Left ventricle myocardium superior (tissue), 1 donor: ENCODE measurements at regions not wholly inside any gene's neighbourhood (a gene's known extent, or its start where the extent isn't known, plus 50 kb on each side); places are given as distances from the start of the nearest gene placed in this dataset.

Experiments
- ATAC-seq: fragments of 200-7000 bp; cut with Tn5 transposase; one replicate; pipeline ENCODE4 v1.9.1; 2020; ENCODE audit warnings: mild to moderate bottlenecking, moderate library complexity
- DNase-seq: peaks from one replicate; pipeline ENCODE4 v3.0.0-alpha.2; 2020
- intact Hi-C: fragments of 100-400 bp; cut with micrococcal nuclease; formaldehyde crosslinking; loops from one replicate; pipeline ENCODE4 v1.11.0; 2022
- donor health status: DM: no; HTN: yes; CAD: no; lungs with severe emphysema.

- DNase-seq (no peak), ATAC-seq (no peak)
- intact Hi-C loops = no loop called here
Measured at GRCh38 chrX:9252182-9252581, 212.7 kb upstream of the TBL1X start.

- intact Hi-C loops = no loop called here
- ATAC-seq (no peak), DNase-seq (no peak)
Measured at GRCh38 chrX:9253211-9253610, 211.6 kb upstream of the TBL1X start.

- DNase-seq (no peak), ATAC-seq (no peak)
- intact Hi-C loops = no loop called here
Measured at GRCh38 chrX:9257718-9258420, 207.0 kb upstream of the TBL1X start.

DNA sequence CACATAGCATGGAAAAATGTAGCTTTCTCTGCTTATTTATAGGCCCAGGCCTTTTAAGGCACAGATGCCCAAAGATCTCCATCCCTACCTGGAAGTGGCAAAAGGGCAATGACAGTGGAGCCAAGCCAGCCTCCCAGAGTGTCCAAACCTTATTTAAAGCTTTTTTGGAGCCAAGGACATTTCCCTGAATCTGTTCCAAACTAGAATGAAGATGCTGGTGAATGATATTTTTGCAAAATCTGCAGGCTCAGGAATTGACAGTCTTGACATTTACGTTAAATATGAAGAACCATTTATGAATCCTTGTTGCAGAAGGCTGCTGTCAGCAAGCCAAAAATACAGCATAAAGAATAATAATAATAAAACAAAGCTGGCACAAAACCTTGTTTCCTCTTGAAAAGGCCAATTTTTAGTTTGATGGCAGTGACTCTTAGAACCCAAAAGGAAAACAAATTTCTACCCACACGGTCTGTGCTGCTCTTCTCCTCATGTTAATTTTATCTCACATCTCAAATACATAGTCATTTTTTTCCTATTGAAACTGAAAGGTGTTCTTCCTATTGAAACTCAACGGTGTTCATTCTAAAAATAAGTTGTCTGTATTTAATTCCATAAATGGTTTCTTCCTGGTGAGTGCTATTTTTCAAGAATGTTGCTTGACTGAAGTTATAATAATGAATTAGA lies 206.3 kb upstream of the TBL1X start:
- intact Hi-C loops = no loop called here
- DNase-seq = no peak
- no peak for ATAC-seq

DNA sequence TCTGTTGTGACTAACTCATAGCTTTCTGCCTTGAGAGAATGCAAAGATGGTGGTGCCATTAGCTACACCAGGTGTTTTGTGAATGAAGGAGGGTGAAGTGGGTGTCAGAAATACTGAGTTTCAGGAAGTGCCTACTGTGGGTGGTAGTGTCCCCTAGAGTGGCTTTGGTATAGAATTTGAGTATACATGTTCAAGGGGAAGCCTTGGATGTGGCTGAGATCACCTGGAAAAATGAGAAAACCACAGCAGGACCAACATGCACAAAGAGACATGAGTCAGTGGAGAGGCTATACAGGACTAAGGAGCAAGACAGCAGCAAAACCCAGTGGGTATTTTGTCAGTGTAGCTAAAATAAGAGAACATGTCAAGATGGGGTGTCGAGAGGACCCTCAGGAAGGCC lies 204.3 kb upstream of the TBL1X start:
- DNase-seq (no peak), ATAC-seq (no peak)
- intact Hi-C loops = no loop called here

DNA sequence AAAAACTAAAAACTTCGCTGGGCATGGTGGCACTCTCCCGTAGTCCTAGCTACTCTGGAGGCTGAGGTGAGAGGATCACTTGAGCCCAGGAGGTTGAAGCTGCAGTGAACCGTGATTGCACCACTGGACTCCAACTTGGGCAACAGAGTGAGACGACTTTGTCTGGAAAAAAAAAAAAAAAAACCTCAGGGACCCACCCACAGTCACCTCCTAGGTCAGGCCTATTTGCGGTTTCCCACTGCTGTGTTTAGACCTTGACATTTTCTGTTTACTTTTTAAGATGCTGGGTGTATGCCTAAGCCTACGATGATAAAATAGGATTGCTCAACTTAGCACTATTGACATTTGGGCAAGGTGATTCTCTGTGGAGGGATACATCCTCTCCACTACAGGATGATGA lies 197.4 kb upstream of the TBL1X start:
- DNase-seq (no peak), ATAC-seq (no peak)
- intact Hi-C loops = no loop called here

DNA sequence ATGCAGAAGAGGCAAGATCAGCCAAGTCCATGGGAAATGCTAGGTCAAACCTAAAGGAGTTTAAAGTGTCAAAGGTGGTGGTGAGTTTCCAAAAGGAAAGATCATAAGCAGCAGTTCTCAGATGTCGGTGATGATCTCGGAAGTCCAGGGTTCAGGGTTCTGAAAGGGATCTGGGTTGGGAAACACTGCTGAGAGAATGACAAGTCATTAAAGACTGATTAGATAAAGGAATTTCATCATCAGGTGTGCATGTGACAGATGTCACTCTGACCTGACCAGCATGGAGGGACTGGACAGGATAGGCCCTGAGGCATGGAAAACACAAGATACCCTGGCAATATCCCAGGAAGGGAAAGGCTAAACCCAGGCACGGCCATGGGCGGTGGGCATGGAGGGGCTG lies 195.7 kb upstream of the TBL1X start:
- ATAC-seq = no peak
- intact Hi-C loops = no loop called here
- DNase-seq = no peak

DNA sequence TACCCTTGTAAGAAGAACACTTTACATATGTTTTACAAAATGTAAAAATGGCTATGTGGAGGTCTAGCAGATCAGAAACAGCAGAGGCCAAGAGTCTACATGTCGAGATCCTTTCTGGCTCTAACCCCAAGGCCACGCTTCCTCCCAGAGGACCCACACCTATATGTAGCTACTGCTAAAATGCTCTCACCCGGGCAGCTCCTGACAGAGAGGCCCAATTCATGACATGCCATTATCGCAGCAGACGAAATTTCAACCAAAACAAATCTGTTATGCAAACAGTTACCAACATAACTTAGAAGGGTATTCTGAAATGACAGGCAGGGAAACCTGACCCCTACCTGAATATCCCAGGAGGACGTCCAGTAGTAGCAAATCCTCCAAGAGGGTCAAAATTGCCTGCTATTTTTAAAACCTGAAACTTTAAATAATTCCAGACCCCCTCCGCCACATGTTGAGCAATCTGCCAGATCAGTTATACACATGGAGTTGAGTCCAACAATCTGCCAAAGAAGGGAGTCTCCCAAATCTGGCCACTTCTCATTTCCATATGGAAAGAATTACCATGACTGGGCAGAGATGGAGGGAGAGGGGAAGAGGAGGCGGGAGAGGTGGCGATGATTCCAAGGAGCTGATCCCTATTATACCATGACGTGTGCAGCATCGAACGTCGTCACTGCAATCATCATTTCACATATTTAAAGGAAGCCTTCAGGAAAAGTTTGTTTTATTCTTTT lies 192.9 kb upstream of the TBL1X start:
- intact Hi-C loops = no loop called here
- ATAC-seq (no peak), DNase-seq (no peak)

DNA sequence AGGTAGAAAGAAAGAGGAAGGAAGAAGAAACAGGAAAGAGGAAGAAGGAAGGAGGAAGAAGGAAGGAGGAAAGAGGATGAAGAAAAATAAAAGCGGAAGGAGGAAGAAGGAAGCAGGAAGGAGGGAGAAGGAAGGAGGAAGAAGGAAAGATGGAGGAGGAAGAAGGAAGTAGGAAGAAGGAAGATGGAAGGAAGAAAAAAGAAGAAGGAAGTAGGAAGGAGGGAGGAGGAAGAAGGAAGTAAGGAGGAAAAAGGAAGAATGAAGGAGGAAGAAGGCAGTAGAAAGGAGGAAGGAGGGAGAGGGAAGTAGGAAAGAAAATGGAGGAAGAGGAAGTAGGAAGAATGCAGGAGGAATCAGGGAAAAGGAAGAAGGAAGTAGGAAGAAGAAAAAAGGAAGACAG lies 191.1 kb upstream of the TBL1X start:
- intact Hi-C loops = no loop called here
- DNase-seq (no peak), ATAC-seq (no peak)

GRCh38 chrX:9278475-9279233 lies 186.2 kb upstream of the TBL1X start:
- no peak for ATAC-seq

DNA sequence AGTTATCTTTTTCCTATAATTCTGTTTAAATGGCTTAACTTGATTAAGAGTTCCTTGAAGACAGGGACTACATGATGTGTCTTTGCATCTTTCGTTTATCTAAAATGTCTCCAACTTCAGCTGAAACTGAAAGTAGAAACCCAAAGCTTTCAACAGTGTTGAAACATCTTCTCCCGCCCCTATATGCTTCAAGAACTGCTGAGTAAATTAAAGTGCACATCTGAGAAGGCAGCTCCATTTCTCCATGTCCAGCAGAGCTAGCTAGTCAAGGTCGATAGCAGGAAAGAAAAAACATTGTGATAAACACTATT lies 185.7 kb upstream of the TBL1X start:
- intact Hi-C loops = no loop called here
- ATAC-seq (no peak), DNase-seq (no peak)

More at GRCh38 chrX:9278475-9279233, 186.2 kb upstream of the TBL1X start:
- intact Hi-C loops = no loop called here
- no peak for DNase-seq

DNA sequence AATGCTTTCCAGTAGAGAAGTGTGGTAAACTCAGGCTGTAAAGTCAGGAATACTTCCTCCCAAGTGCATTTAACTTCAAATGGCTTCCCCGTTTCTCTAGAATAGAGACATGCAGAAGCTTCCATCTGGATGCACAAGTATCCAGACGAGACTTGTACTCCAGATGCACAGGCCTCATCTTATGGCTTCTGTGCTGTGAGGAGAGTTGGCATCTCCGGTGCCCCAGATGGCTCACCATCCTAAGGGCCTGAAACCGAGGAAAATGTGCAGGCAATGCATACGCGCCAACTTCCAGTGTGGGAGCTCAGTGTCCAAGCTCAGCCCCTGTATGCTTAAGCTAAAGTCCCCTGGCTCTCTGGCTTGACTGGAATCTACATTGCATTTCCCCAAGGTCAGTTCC lies 184.0 kb upstream of the TBL1X start:
- intact Hi-C loops = no loop called here
- DNase-seq = no peak
- ATAC-seq = no peak

DNA sequence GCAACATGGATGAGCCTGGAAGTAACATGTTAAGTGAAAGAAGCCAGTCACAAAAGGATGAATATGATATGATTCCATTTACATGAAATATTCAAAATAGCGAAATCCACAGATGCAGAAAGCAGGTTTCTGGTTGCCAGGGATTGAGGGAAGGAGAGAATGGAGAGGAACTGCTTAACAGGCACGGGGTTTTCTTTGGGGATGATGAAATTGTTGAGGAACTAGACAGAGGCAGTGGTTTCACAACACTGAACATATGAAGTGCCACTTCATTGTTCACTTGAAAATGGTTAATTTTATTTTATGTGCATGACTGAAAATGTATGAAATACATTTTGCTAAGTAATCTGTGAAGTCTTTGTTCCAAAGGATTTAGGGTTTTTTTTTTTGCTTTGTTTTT lies 182.5 kb upstream of the TBL1X start:
- ATAC-seq (no peak), DNase-seq (no peak)
- intact Hi-C loops = no loop called here

- ATAC-seq (no peak), DNase-seq (no peak)
- intact Hi-C loops = no loop called here
Measured at GRCh38 chrX:9285342-9285771, 179.5 kb upstream of the TBL1X start.

DNA sequence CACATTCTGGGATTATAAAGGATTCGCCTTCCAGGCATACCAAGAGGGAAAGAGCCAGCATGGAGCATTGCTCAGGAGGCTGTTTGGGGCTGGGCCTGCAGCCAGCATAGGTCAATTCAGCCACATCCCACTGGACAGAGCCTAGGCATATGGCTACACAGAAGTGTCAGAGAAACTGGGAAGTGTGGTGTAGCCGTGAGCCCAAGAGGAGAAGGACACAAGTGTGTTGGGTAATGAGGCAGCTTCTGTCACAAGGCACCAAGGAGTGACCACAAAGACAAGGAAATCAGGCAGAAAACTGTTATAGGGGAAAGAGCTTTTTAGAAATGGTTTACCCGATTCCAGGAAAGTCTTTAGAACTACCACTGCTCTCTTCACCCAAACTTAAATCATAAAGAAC lies 178.6 kb upstream of the TBL1X start:
- intact Hi-C loops = no loop called here
- no peak for ATAC-seq
- no peak for DNase-seq

DNA sequence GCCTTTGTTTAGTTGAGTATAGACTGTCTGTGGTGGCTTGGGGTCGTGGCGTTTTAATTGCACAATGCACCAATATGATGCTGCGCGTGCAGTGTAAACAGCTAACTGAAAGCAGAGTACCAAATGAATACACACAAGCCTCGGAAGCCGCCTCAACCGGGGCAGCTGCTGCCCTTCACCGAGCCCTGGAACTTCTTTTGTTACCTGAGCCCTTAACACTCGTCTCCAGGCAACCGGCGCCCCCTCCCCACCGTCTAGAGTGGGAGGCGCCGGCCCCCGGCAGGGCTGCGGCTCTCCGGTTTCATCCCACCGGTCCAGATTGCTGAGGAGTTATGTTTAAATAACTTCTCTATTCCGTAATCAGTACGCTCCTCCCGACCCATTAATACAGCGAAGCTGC lies 173.2 kb upstream of the TBL1X start:
- DNase-seq = no peak
- ATAC-seq = no peak
- intact Hi-C loops = no loop called here

DNA sequence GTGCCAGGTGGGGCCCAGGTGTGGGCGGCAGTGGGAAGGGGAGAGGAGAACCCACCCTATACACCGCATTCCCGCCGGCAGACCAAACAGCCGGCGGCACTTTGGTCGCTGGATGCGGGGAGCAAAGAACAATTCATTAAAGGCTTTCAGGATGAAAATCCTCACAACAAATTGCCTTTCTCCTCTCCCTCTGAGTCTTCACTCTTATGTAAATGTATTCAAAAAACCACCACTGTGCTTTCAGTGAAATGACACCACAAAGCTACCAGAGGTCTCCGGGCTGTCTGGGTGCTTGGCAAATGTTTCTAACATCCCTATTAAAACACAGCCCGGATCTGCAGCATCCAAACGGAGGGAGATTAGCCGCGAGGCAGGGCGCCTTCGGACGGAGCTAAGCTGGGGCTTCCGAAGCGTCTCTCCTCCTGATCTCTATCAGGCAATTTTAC lies 171.8 kb upstream of the TBL1X start:
- ATAC-seq (no peak), DNase-seq (no peak)
- intact Hi-C loops = no loop called here

DNA sequence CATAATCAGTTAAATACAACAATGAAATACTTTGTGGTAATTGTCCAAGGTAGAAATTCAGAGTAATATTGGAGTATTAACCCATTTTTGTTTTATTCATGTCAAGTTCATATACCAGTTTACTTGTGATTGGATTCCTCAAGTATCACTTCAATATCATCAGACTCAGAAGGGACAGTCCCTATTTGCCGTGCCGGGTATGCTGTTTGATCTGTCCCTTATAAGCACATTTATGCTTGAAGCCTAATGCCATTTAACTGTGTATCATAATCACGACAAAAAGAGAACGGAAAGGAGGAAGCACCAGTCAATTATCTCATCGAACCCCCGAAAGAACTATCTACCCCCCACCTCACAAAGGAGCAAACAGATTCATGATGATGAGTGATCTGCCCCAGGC lies 171.0 kb upstream of the TBL1X start:
- ATAC-seq = no peak
- intact Hi-C loops = no loop called here
- no peak for DNase-seq

DNA sequence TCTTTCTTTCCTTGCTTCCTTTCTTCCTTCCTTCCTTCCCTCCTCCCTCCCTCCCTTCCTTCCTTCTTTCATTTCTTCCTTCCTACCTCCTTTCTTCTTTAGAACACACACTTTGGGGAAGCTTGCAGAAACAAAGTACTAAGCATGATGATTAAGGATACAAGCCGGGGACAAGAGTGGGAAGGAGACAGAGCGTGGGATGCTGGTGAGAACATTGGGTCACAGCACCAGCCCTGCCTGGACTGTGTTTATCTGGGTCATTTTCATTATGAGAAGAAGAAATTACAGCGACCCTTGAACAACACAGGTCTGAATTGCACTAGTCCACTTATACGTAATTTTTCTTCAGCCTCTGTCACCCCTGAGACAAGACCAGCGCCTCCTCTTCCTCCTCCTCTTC lies 169.3 kb upstream of the TBL1X start:
- ATAC-seq (no peak), DNase-seq (no peak)
- intact Hi-C loops = no loop called here

DNA sequence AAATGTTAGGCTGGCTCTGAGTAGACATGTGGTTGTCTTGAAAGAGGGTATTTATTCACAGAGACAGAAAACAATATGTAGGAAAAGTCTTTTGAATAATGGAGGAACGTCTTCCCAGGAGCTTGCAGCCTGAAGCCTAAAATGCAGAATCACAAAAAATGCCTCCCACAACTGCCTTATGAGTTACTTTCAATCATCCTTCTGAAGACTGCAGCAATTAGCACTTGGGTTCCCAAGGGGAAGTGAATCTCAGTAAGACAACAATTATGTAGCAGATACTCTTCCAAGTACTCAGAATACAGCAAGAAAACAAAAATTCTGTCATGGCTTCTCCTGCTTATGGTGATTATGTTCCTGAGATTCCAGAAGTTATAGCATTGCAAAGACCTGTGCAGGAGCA lies 166.6 kb upstream of the TBL1X start:
- DNase-seq (no peak), ATAC-seq (no peak)
- intact Hi-C loops = no loop called here
